Sigmoid colon (tissue), 6 donors: ENCODE measurements at regions not wholly inside any gene's neighbourhood (a gene's known extent, or its start where the extent isn't known, plus 50 kb on each side); places are given as distances from the start of the nearest gene placed in this dataset.

Experiments
- DNase-seq: peaks from one replicate; pipeline ENCODE4 v3.0.0-alpha.2; 2019
- H3K27ac ChIP-seq, 4 donors: fragments of 200-600 bp; sonication (generic); one replicate each; pipeline ENCODE4 v1.5.1; 2016 to 2019; ENCODE audit warnings: mild to moderate bottlenecking in 1 of 4
- H3K27me3 ChIP-seq, 3 donors: fragments of 200-600 bp; sonication (generic); one replicate each; pipeline ENCODE4 v1.5.1; 2019; ENCODE audit warnings: mild to moderate bottlenecking in 1 of 3
- H3K36me3 ChIP-seq, 4 donors: fragments of 200-600 bp; sonication (generic); one replicate each; pipeline ENCODE4 v1.5.1; 2016 to 2019
- H3K4me1 ChIP-seq, 4 donors: fragments of 200-600 bp; sonication (generic); one replicate each; pipeline ENCODE4 v1.5.1; 2017 to 2019
- H3K4me3 ChIP-seq, 4 donors: fragments of 200-600 bp; sonication (generic); one replicate each; pipeline ENCODE4 v1.5.1; 2017 to 2019; ENCODE audit warnings: mild to moderate bottlenecking in 2 of 4, moderate library complexity in 1 of 4
- H3K9me3 ChIP-seq, 4 donors: fragments of 200-600 bp in 3 of 4; sonication (generic) in 3 of 4; one replicate each; pipeline versions ENCODE4 v1.5.1 to v1.6.1; 2013 to 2019
- CTCF ChIP-seq, 4 experiments: fragments of 450-650 bp in 3 of 4; fragments of 200-600 bp in 1 of 4; IDR thresholded peaks; one replicate each; pipeline ENCODE4 v1.5.1; 2016 to 2019; ENCODE audit warnings: antibody characterized with exemption in 4 of 4, mild to moderate bottlenecking in 3 of 4, moderate library complexity in 2 of 4
- EP300 ChIP-seq, 4 donors: sonication (generic); formaldehyde crosslinking; IDR thresholded peaks; one replicate each; pipeline ENCODE4 v1.6.1; 2017; ENCODE audit warnings: antibody characterized with exemption in 4 of 4
- POLR2A ChIP-seq, 2 donors: fragments of 450-650 bp; IDR thresholded peaks; one replicate each; pipeline ENCODE4 v1.6.1; 2016; ENCODE audit warnings: antibody characterized with exemption in 2 of 2, mild to moderate bottlenecking in 2 of 2, moderate library complexity in 2 of 2
- POLR2AphosphoS5 ChIP-seq, 4 donors: sonication (generic); formaldehyde crosslinking; IDR thresholded peaks; one replicate each; pipeline ENCODE4 v1.6.1; 2017; ENCODE audit warnings: antibody characterized with exemption in 4 of 4
- WGBS, 2 donors: extraction: QIAGEN DNeasy Blood & Tissue Kit; methylation state at CpG; one replicate each; pipeline ENCODE4 v1.1.7; 2013; 5-methylcytosine and 5-hydroxymethylcytosine counted together
- intact Hi-C: fragments of 100-400 bp; cut with DNase I; formaldehyde crosslinking; loops from one replicate; pipeline ENCODE4 v1.15.1; 2023
- donor health status: healthy with polysubstance abuse.
- donor health status: healthy.

GRCh38 chr4:63221477-63221876 is 1187.8 kb downstream of the TECRL start:
- 93 to 95% methylated on average over 1 of the region's 1 CpG for WGBS, 2 donors
- no peak overlapping the region for H3K27ac ChIP-seq
- TF ChIP-seq EP300 (IDR thresholded peaks at IDR 0.05), result no peak
- TF ChIP-seq CTCF (IDR thresholded peaks at IDR 0.05), result no peak
- TF ChIP-seq POLR2AphosphoS5 (IDR thresholded peaks at IDR 0.05), result no peak
- TF ChIP-seq POLR2A (IDR thresholded peaks at IDR 0.05), result no peak
- H3K27me3 ChIP-seq, result no peaks in the 10 kb centered on the region
- no peak for DNase-seq
- intact Hi-C loops, result no loop called here
- H3K4me1 ChIP-seq, result no peaks in the 10 kb centered on the region
- peaks cover 0 to 3% (median 0%) of the 10 kb centered on the region in 4 donors for H3K9me3 ChIP-seq
- no peaks in the 10 kb centered on the region for H3K36me3 ChIP-seq
- H3K4me3 ChIP-seq, result no peak overlapping the region

GRCh38 chr4:63218856-63219255 is 1190.4 kb downstream of the TECRL start:
- Histone ChIP-seq H3K4me1 (no peaks in the 10 kb centered on the region), H3K36me3 (no peaks in the 10 kb centered on the region), H3K27ac (no peak overlapping the region), H3K27me3 (no peaks in the 10 kb centered on the region), H3K4me3 (no peak overlapping the region), H3K9me3 (peaks cover 0 to 3% (median 0%) of the 10 kb centered on the region in 4 donors)
- intact Hi-C loops, result no loop called here
- whole genome bisulfite sequencing, 2 donors, result 78 to 79% methylated on average over 7 of the region's 7 CpGs
- no peak for DNase-seq
- TF ChIP-seq CTCF (IDR thresholded peaks at IDR 0.05) (no peak), POLR2AphosphoS5 (IDR thresholded peaks at IDR 0.05) (no peak), POLR2A (IDR thresholded peaks at IDR 0.05) (no peak), EP300 (IDR thresholded peaks at IDR 0.05) (no peak)

- Histone ChIP-seq H3K4me1 (no peaks in the 10 kb centered on the region), H3K27me3 (no peaks in the 10 kb centered on the region), H3K27ac (no peak overlapping the region), H3K4me3 (no peak overlapping the region), H3K9me3 (peaks cover 0 to 2% (median 0%) of the 10 kb centered on the region in 4 donors), H3K36me3 (no peaks in the 10 kb centered on the region)
- TF ChIP-seq EP300 (IDR thresholded peaks at IDR 0.05), result no peak
- TF ChIP-seq CTCF (IDR thresholded peaks at IDR 0.05), result no peak
- no peak for TF ChIP-seq POLR2AphosphoS5 (IDR thresholded peaks at IDR 0.05)
- TF ChIP-seq POLR2A (IDR thresholded peaks at IDR 0.05), result no peak
- DNase-seq, result no peak
- intact Hi-C loops, result no loop called here
These were observed 1195.2 kb downstream of the TECRL start for GRCh38 chr4:63214076-63214475.

- WGBS, 2 donors, result 70 to 79% methylated on average over 2 of the region's 2 CpGs
These were observed 1197.3 kb downstream of the TECRL start for GRCh38 chr4:63211776-63212479.

More at GRCh38 chr4:63211776-63212479, 1197.3 kb downstream of the TECRL start:
- Histone ChIP-seq H3K4me1 (no peaks in the 10 kb centered on the region), H3K9me3 (peaks cover 0 to 2% (median 0%) of the 10 kb centered on the region in 4 donors), H3K27me3 (no peaks in the 10 kb centered on the region), H3K4me3 (no peak overlapping the region), H3K36me3 (no peaks in the 10 kb centered on the region), H3K27ac (no peak overlapping the region)
- TF ChIP-seq CTCF (IDR thresholded peaks at IDR 0.05), result no peak
- no peak for TF ChIP-seq EP300 (IDR thresholded peaks at IDR 0.05)
- no peak for TF ChIP-seq POLR2A (IDR thresholded peaks at IDR 0.05)
- TF ChIP-seq POLR2AphosphoS5 (IDR thresholded peaks at IDR 0.05), result no peak
- intact Hi-C loops, result no loop called here
- DNase-seq, result no peak
